ENCODE measurements at regions not wholly inside any gene's neighbourhood (a gene's known extent, or its start where the extent isn't known, plus 50 kb on each side); places are given as distances from the start of the nearest gene placed in this dataset.

- no peak for DNase-seq
Measured at GRCh38 chr10:56771343-56771742, 410.3 kb upstream of the ZWINT start.

- no peak for DNase-seq
Measured at GRCh38 chr10:56763090-56763489, 402.0 kb upstream of the ZWINT start.

GRCh38 chr10:56745490-56745889 lies 384.4 kb upstream of the ZWINT start:
- DNase-seq, result no peak

GRCh38 chr10:56728349-56728748 lies 367.3 kb upstream of the ZWINT start:
- no peak for DNase-seq

GRCh38 chr10:56722912-56723311 lies 361.9 kb upstream of the ZWINT start:
- DNase-seq, result no peak

- DNase-seq, result no peak
Measured at GRCh38 chr10:56715262-56715661, 354.2 kb upstream of the ZWINT start.

- DNase-seq, result no peak
Measured at GRCh38 chr10:56698506-56698905, 337.4 kb upstream of the ZWINT start.

GRCh38 chr10:56679578-56679977 lies 318.5 kb upstream of the ZWINT start:
- DNase-seq, result no peak

GRCh38 chr10:56662765-56663447 lies 301.8 kb upstream of the ZWINT start:
- DNase-seq, result no peak

GRCh38 chr10:56653289-56653688 lies 292.2 kb upstream of the ZWINT start:
- no peak for DNase-seq

- no peak for DNase-seq
Measured at GRCh38 chr10:56646329-56647111, 285.5 kb upstream of the ZWINT start.

- no peak for DNase-seq
Measured at GRCh38 chr10:56633876-56634452, 272.9 kb upstream of the ZWINT start.

GRCh38 chr10:56632537-56632936 lies 271.5 kb upstream of the ZWINT start:
- no peak for DNase-seq

- DNase-seq, result no peak
Measured at GRCh38 chr10:56624082-56624481, 263.0 kb upstream of the ZWINT start.

- DNase-seq, result no peak
Measured at GRCh38 chr10:56623064-56623463, 262.0 kb upstream of the ZWINT start.

- no peak for DNase-seq
Measured at GRCh38 chr10:56622335-56622973, 261.4 kb upstream of the ZWINT start.

GRCh38 chr10:56606202-56606601 lies 245.1 kb upstream of the ZWINT start:
- DNase-seq, result no peak

- DNase-seq, result no peak
Measured at GRCh38 chr10:56605051-56605450, 244.0 kb upstream of the ZWINT start.

- DNase-seq, result no peak
Measured at GRCh38 chr10:56604624-56605023, 243.6 kb upstream of the ZWINT start.

- DNase-seq, result no peak
Measured at GRCh38 chr10:56599201-56599600, 238.1 kb upstream of the ZWINT start.

GRCh38 chr10:56596257-56596656 lies 235.2 kb upstream of the ZWINT start:
- DNase-seq, result no peak

GRCh38 chr10:56593120-56593519 lies 232.1 kb upstream of the ZWINT start:
- DNase-seq, result no peak

GRCh38 chr10:56586461-56586891 lies 225.4 kb upstream of the ZWINT start:
- no peak for DNase-seq

Measured in fibroblast of skin of back (primary cell).